NCI-H82 (cell line): ENCODE measurements at regions not wholly inside any gene's neighbourhood (a gene's known extent, or its start where the extent isn't known, plus 50 kb on each side); places are given as distances from the start of the nearest gene placed in this dataset.

Source experiments
- DNase-seq: peaks from one replicate; lab custom pipeline; 2025; lab: John Stamatoyannopoulos, UW

DNA sequence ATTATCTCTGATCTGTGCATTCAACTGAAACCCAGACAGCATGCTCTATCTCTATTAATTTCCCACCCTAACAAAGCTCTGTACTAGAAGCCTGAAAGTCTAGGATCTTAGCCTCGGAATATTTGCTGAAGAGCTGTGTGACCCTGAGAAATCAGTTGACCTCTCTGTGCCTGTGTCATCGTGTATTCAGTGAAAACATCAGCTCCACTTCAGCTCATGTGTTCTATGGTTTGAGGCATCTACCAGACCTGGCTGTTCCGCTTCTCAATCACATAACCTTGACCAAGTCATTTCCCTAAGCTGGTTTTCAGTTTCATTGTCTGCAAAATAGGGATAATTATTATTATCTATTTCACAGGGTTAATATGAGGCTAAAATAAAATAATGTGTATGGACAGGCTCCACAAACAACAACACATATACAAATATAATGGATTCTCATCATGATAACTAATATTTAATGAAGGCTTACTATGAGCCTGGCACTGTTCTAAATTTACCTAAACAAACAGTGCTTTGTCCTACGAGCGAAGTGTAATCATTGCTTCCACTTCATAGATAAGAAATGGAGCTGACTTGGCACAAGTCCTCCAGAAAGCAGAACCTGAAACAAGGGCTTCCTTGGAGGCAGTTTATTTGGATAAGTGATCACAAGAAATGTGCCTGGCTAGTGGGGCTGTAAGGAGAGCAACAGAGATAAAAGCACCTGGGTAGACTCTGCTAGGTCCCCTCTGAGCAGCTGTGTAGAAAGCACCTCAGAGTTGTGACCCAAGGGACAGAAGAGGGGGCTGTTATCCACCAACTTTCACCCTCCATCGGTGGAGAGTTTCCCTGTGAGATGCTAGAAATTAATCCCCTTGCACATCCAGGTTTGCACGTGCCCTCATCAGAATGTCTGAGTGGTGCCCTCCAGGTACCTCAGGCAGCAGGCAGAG lies 356.9 kb downstream of the RAB28 start:
- no peak for DNase-seq

GRCh38 chr4:13118633-13119032 lies 365.5 kb downstream of the RAB28 start:
- DNase-seq = no peak

DNA sequence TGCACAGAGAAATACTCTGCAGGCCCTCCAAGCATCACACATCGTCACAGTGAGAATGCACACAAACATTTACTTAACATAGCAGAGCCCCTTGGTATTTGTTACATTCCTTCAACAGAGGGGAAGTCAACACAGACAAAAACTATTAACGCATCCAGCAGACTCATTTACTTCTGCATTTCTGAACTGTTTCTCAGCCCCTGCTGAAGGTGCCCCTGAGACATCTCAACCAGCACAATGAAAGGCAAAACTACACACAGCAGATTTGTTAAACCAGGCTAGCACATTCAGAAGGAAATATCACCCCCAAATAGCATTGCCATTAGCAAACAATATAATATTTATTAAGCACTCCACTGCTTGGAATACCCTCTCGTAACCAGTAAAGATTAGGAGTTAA lies 367.0 kb downstream of the RAB28 start:
- DNase-seq = no peak

GRCh38 chr4:13112030-13112429 lies 372.1 kb downstream of the RAB28 start:
- no peak for DNase-seq

DNA sequence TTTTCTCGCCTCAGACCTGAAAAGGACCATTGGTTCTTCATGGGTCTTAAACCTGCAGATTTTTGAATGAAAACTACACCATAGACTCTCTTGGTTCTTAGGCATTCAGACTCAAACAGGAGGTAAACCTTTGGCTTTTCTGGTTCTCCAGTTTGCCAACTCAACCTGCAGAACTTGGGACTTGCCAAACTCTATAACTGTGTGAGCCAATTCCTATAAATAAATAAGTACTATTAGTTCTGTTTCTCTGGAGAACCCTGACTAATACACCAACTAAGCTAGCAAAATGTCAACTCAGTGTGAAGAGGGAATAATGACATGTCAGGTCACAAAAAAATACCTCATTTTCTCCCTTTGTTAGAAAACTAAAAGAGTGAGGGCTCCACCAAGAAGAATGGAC lies 374.6 kb downstream of the RAB28 start:
- DNase-seq = no peak

GRCh38 chr4:13108096-13108495 lies 376.0 kb downstream of the RAB28 start:
- DNase-seq = no peak

DNA sequence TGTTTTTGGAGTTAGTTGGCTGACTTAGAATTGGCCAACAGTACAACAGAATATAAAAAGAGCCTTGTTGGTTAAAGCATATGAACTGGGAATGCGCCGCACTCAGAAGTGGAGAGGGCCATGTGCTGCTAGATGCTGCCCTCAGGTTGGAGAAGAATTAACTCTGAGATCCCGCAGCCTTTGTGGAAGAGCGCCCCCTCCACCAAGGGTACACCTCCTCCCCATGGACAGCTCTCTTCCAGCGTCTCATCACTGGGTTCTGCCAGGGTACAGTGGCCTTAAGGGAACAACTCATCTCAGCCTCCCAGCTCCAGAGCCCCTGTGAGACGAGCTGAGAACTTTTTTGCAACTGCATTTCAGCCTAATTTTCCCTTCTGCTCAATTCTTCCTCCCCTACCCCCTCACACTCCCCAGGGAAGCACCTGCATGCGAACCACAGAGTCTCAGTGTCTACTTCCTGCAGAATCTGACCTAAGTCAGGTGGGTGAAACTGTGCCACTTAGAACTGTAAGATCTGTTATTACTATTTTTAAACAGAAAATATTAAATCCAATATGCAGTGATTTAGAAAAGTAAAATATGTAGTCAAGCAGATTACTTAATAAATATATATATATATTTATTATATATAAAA lies 380.6 kb downstream of the RAB28 start:
- DNase-seq = no peak

GRCh38 chr4:13102092-13102742 lies 381.9 kb downstream of the RAB28 start:
- no peak for DNase-seq

- DNase-seq = no peak
These were observed 386.2 kb downstream of the RAB28 start for GRCh38 chr4:13097971-13098370.

DNA sequence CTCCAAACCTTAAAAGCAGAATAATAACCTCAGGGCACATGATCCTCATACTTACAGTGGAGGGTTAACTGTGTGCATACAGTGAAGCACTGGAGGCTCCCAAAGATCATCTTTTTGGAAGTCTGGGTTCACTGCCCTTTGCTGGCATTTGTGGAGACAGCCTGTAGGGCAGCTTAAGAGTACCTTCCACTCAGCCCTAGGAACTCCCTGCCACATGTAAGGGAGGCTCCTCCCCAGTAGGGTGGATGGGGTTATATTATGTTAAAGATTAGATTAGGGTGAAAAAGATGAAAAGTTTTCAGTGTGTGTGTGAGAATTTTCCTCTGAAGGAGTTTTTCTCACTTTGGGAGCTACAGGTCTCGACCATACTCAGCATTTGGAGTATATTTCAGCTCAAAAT lies 388.4 kb downstream of the RAB28 start:
- no peak for DNase-seq

DNA sequence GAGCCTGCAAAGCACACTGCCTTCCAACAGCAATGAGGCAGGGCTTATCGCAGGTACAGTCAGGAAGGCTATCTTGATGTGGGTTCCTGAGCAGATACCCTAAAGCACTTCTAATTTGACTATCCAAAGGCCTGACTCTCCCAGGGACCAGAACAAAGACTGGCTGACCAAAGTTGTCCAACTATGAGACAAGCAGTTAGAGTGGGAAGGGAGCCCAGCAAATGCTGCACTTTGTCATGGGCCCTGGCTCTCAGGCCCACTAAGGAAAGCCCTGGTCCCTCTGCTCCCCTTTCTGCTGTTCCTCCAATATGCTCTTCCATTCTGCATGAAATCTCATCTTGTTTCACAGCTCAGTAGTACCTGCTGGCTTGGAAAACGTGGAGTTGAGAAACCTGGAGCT lies 391.0 kb downstream of the RAB28 start:
- DNase-seq = no peak

GRCh38 chr4:13092702-13093101 lies 391.4 kb downstream of the RAB28 start:
- no peak for DNase-seq

DNA sequence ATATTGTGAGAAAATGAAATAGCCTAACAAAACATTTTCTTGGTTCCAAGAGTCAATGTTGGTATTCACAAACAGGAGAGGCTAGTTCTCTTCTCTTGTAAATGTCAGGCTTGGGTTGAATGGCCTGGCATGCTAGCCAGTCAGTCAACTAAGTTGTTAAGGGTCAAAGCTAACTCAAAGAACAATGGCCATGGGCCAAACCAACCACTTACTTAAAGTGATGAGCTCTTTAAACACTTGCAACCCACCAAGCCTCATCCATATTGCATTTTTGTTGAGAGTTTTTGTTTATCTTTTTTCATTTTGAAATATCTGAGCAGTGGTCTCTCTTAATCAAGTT lies 394.5 kb downstream of the RAB28 start:
- no peak for DNase-seq

GRCh38 chr4:13088726-13089658 lies 395.1 kb downstream of the RAB28 start:
- DNase-seq = no peak

DNA sequence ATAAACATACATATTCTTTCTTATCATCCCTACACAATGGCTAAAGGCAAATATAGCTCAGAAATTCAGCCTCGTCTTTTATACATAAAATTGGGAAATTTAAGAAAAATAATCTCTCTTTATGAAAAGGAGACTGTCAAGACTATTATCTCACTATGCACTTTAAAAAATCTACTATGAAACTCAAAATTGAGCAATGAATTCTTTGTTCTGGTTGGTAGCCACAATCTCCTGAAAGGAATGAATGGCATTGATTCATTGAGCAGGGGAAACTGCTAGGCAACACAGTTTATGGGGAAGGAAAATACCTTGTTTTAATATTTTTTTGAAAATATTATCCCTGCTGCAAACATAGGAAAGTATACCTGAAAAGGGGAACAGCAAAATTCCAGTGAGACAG lies 397.1 kb downstream of the RAB28 start:
- DNase-seq = no peak

GRCh38 chr4:13084210-13084609 lies 399.9 kb downstream of the RAB28 start:
- DNase-seq = no peak

DNA sequence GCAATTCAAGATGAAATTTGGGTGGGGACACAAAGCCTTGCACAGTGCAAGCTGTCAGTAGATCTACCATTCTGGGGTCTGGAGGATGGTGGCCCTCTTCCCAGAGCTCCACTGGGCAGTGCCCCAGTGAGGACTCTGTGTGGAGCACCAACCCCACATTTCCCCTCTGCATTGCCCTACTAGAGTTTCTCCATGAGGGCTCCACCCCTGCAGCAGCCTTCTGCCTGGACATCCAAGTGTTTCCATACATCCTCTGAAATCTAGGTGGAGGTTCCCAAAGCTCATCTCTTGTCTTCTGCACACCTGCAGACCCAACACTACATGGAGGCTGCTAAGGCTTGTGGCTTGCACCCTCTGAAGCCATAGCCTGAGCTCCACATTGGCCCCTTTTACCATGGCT lies 402.3 kb downstream of the RAB28 start:
- no peak for DNase-seq

DNA sequence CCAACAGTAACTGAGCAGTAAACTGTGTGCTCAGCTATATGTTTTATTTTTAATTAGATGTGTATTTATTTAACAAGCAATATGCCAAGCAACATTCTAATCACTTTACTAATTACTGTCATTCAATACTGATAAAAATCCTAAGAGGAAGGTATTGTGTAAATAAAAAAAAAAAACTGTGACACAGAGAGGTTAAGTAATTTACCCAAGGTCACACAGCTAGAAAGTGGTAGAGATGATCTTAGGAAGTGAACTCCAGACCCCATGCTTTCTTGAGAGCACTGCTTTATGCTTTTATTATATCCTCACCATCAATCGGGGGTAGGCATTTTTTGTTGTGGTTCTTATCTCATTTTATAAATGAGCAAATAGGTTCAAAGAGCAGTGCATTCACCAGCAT lies 417.1 kb downstream of the RAB28 start:
- DNase-seq = no peak

- DNase-seq = no peak
These were observed 425.1 kb downstream of the RAB28 start for GRCh38 chr4:13059019-13059418.

- no peak for DNase-seq
These were observed 427.4 kb downstream of the RAB28 start for GRCh38 chr4:13056630-13057189.

DNA sequence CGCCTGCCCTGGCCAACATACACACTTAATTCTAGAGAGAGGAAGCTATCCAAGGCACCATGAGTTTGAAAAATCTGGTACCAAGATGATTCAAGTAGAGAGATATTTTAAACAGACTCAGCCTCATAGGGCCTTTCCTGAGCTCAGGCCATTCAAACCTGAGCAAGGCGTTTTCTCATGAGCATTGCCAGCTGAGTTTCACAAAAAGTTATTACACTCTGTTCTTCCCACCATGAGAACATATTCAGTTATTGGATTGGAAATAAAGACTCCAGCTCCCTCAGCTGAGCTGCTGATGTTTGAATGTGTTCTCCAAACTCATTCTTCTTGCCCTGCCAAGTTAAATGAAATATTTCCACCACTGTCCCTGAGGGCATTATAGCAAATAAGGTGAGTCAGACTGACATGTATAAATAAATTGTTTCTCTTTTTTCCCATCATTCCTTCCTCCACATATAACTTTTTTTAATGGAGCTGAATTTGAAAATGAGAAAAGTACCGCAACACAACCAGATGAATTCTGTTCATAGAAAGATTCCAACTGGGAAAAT lies 429.6 kb downstream of the RAB28 start:
- DNase-seq = no peak
